SU-DHL-6 (cell line): ENCODE measurements at regions not wholly inside any gene's neighbourhood (a gene's known extent, or its start where the extent isn't known, plus 50 kb on each side); places are given as distances from the start of the nearest gene placed in this dataset.

Experiments used
- H2AFZ ChIP-seq: fragments of 200-600 bp; sonication (generic); 2 replicates; pipeline ENCODE4 v1.6.1; 2014; ENCODE audit warnings: low read depth, mild to moderate bottlenecking, moderate library complexity, mixed read lengths, antibody characterized with exemption, low read length; ENCODE audit not compliant: severe bottlenecking
- H3F3A ChIP-seq: fragments of 200-600 bp; shearing (Covaris generic); 2 replicates; pipeline ENCODE4 v1.6.0; 2016; ENCODE audit warnings: antibody characterized with exemption, mild to moderate bottlenecking; ENCODE audit not compliant: insufficient read depth
- H3K27ac ChIP-seq: fragments of 200-600 bp; sonication (generic); 2 replicates; pipeline ENCODE4 v1.5.1; 2016; ENCODE audit warnings: low read depth, mild to moderate bottlenecking, low read length, moderate library complexity, mixed read lengths
- H3K27me3 ChIP-seq: fragments of 200-600 bp; sonication (generic), shearing (Covaris generic); 2 replicates; pipeline ENCODE4 v1.6.0; 2014; ENCODE audit warnings: mild to moderate bottlenecking, low read length
- H3K36me3 ChIP-seq: fragments of 200-600 bp; sonication (generic); 2 replicates; pipeline ENCODE4 v1.6.1; 2014; ENCODE audit warnings: mild to moderate bottlenecking, low read length, mixed read lengths
- H3K4me2 ChIP-seq: fragments of 300-600, 200-600 bp; shearing (Covaris generic), sonication (generic); 2 replicates; pipeline ENCODE4 v1.6.0; 2014; ENCODE audit warnings: low read length, low read depth, mild to moderate bottlenecking; ENCODE audit not compliant: poor library complexity, severe bottlenecking
- H3K4me3 ChIP-seq: fragments of 200-600 bp; sonication (generic); 2 replicates; pipeline ENCODE4 v1.5.1; 2014; ENCODE audit warnings: antibody characterized with exemption, low read length, mild to moderate bottlenecking, mixed read lengths; ENCODE audit not compliant: insufficient read depth, poor library complexity, severe bottlenecking
- H3K79me2 ChIP-seq: fragments of 200-600 bp; sonication (generic); 2 replicates; pipeline ENCODE4 v1.6.1; 2014; ENCODE audit warnings: mild to moderate bottlenecking, low read length, moderate library complexity; ENCODE audit not compliant: insufficient read depth
- H3K9ac ChIP-seq: fragments of 200-600 bp; sonication (generic); 2 replicates; pipeline ENCODE4 v1.7.0; 2014; ENCODE audit warnings: mild to moderate bottlenecking, low read length
- H3K9me2 ChIP-seq: fragments of 200-600 bp; sonication (generic); replicated peaks from 2 replicates; pipeline ENCODE4 v1.6.1; 2014; ENCODE audit warnings: low read length; ENCODE audit not compliant: insufficient read depth
- H3K9me3 ChIP-seq: fragments of 200-600 bp; sonication (generic); 2 replicates; pipeline ENCODE4 v1.6.1; 2014; ENCODE audit warnings: low read length, mixed read lengths; ENCODE audit not compliant: insufficient read depth
- H4K20me1 ChIP-seq: fragments of 200-600 bp; sonication (generic); 2 replicates; pipeline ENCODE4 v1.6.1; 2014; ENCODE audit warnings: low read depth, mild to moderate bottlenecking, antibody characterized with exemption, low read length, moderate library complexity, mixed read lengths
- EZH2phosphoT487 ChIP-seq: fragments of 200-600 bp; sonication (generic), shearing (Covaris generic); conservative IDR thresholded peaks from 2 replicates; pipeline ENCODE4 v1.6.1; 2018; ENCODE audit warnings: mild to moderate bottlenecking, antibody characterized with exemption, low read length, moderate library complexity, mixed read lengths
- TF ChIP-seq, protein P1 (sequence below): fragments of 200-600 bp; sonication (generic); IDR thresholded peaks from one replicate; pipeline ENCODE4 v1.5.1; 2017; ENCODE audit warnings: antibody characterized with exemption, mild to moderate bottlenecking, low read length, moderate library complexity; ENCODE audit not compliant: insufficient read depth, poor library complexity, severe bottlenecking

DNA sequence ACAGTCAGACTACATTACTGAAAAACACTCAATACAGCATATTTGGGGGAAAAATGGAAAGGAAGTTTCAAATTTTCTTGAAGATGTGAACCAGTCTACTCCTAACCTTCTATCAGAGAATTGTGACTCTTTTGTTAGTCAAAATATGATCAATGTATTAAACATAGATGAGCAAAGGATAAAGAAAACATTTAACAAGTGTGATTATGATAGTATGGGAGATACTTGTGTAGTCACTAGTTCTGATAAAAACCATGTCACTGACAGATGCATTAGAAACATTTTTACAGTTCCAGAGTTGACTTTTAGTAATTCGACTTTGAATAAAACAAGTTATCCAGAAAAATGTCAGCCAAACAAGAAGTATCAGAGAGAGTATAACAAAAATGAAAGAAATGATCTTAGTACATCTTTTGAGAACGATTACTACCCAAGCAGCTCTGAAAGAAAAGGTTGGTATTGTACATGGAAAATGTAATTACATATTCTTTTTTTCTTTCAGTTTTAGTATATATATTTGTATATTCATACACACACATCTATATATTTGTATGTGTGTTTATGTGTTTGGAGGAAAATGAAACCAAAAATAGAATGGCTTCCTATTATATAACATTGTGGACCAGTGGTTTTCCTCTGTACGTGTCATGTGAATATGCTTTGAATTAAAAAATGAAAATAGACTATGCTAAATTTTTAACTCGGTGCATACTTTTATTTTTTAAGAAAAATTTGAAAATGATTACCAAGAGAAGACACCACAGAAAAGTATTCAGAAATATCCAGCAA lies 63.3 kb upstream of the ABCD2 start:
- no peak overlapping the region for H3K9ac ChIP-seq
- no peaks in the 10 kb centered on the region for H3K27me3 ChIP-seq
- no peaks in the 10 kb centered on the region for H3K9me3 ChIP-seq
- no peaks in the 10 kb centered on the region for H4K20me1 ChIP-seq
- H3K36me3 ChIP-seq: no peaks in the 10 kb centered on the region
- no peak overlapping the region for H3K27ac ChIP-seq
- no peak overlapping the region for H2AFZ ChIP-seq
- no peak overlapping the region for H3K4me3 ChIP-seq
- TF ChIP-seq EZH2phosphoT487: no peak
- TF ChIP-seq, protein P1, sequence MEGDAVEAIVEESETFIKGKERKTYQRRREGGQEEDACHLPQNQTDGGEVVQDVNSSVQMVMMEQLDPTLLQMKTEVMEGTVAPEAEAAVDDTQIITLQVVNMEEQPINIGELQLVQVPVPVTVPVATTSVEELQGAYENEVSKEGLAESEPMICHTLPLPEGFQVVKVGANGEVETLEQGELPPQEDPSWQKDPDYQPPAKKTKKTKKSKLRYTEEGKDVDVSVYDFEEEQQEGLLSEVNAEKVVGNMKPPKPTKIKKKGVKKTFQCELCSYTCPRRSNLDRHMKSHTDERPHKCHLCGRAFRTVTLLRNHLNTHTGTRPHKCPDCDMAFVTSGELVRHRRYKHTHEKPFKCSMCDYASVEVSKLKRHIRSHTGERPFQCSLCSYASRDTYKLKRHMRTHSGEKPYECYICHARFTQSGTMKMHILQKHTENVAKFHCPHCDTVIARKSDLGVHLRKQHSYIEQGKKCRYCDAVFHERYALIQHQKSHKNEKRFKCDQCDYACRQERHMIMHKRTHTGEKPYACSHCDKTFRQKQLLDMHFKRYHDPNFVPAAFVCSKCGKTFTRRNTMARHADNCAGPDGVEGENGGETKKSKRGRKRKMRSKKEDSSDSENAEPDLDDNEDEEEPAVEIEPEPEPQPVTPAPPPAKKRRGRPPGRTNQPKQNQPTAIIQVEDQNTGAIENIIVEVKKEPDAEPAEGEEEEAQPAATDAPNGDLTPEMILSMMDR: no peak
- H3F3A ChIP-seq: no peaks in the 10 kb centered on the region
- H3K4me2 ChIP-seq: no peak overlapping the region
- no peaks in the 10 kb centered on the region for H3K9me2 ChIP-seq
- no peaks in the 10 kb centered on the region for H3K79me2 ChIP-seq

GRCh38 chr12:39675263-39675662 lies 55.7 kb upstream of the ABCD2 start:
- Histone ChIP-seq H3K4me3 (no peak overlapping the region), H3K27me3 (no peaks in the 10 kb centered on the region), H3K9me2 (no peaks in the 10 kb centered on the region), H4K20me1 (no peaks in the 10 kb centered on the region), H3K9ac (no peak overlapping the region), H3K4me2 (no peak overlapping the region), H3K27ac (no peak overlapping the region), H3K9me3 (no peaks in the 10 kb centered on the region), H3K79me2 (no peaks in the 10 kb centered on the region), H3F3A (no peaks in the 10 kb centered on the region), H2AFZ (no peak overlapping the region), H3K36me3 (no peaks in the 10 kb centered on the region)
- no peak for TF ChIP-seq EZH2phosphoT487
- TF ChIP-seq, protein P1: no peak

DNA sequence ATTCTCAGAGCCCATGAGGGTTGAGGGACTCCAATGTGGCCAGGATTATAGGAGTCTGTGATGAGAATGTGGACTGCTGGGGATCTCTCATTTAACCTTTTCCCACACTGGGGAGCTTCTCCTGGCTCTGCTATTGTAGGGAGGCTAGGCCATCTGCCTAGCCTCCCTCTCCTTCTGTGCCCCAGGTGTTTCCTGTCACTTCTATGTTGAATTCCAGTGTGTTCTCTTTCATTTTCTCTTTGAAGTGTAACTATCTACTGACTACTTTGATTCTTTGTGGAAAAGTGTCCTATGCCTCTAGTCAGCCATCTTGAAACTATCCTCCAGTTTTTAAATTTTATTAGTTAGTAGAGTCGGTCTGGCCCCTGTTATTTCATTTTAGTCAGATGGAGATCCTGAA lies 53.4 kb upstream of the ABCD2 start:
- Histone ChIP-seq H3K9me2 (no peaks in the 10 kb centered on the region), H3K79me2 (no peaks in the 10 kb centered on the region), H3K4me2 (no peak overlapping the region), H3K4me3 (no peak overlapping the region), H3K9me3 (no peaks in the 10 kb centered on the region), H4K20me1 (no peaks in the 10 kb centered on the region), H3K27ac (no peak overlapping the region), H3K36me3 (no peaks in the 10 kb centered on the region), H3K27me3 (no peaks in the 10 kb centered on the region), H3F3A (no peaks in the 10 kb centered on the region), H2AFZ (no peak overlapping the region), H3K9ac (no peak overlapping the region)
- TF ChIP-seq, protein P1: no peak
- no peak for TF ChIP-seq EZH2phosphoT487
